OCI-LY3 (cell line): ENCODE measurements at regions not wholly inside any gene's neighbourhood (a gene's known extent, or its start where the extent isn't known, plus 50 kb on each side); places are given as distances from the start of the nearest gene placed in this dataset.

Source experiments
- CTCF ChIP-seq: fragments of 200-600, 300-600 bp; sonication (generic); IDR thresholded peaks from 2 replicates; pipeline ENCODE4 v1.5.1; 2014; ENCODE audit warnings: antibody characterized with exemption, low read length, low read depth
- EZH2phosphoT487 ChIP-seq: fragments of 200-600 bp; shearing (Covaris generic); IDR thresholded peaks from 2 replicates; pipeline ENCODE4 v1.6.1; 2018; ENCODE audit warnings: antibody characterized with exemption, mixed run types, low read depth

- no peak for TF ChIP-seq CTCF
- TF ChIP-seq EZH2phosphoT487: no peak
Observed at GRCh38 chr4:170398218-170398617, 308.5 kb upstream of the AADAT start.
